GM19351 (cell line): ENCODE measurements at regions not wholly inside any gene's neighbourhood (a gene's known extent, or its start where the extent isn't known, plus 50 kb on each side); places are given as distances from the start of the nearest gene placed in this dataset.

Experiments used
- ATAC-seq: cut with Tn5 transposase; IDR thresholded peaks from one replicate; pipeline ENCODE4 v1.9.1; 2021; ENCODE audit warnings: mild to moderate bottlenecking, moderate library complexity; ENCODE audit not compliant: unreplicated experiment

DNA sequence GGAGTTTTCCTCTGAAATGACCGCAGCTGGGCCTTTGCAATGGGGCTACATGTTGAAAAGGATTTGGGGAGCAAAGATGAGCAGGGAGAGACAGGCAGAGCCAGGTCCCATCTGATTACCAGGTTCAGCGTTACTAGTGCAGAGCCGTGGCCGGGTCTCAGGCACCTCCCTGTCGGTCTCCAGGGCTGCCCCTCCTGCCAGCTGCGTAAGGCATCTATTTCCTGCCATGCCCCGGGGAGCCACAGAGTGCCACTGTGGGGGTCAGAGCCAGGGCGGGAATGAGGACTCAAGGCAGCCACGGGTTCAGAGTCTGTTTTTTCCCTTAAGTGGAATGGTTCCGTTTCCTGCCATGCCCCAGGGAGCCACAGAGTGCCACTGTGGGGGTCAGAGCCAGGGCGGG is 382.6 kb upstream of the SHH start:
- ATAC-seq = no peak

DNA sequence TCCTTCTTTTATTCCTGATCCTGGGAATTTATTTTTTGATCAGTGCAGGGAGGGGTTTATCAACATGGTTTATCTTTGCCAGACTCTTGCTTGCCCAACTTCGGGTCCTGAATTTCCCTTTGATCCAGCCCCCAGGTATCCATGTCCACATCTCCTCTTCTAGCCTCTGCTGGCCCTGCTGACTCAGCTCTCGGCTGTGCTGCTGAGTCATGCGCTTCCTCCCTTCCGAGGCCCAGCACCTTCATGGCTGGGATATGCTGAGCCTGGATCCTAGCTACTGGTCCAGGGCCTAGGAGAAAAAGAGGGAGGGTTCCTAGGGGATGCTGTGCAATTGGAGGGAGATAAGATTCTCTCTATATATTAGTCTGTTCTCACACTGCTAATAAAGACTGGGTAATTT is 380.7 kb upstream of the SHH start:
- no peak for ATAC-seq

DNA sequence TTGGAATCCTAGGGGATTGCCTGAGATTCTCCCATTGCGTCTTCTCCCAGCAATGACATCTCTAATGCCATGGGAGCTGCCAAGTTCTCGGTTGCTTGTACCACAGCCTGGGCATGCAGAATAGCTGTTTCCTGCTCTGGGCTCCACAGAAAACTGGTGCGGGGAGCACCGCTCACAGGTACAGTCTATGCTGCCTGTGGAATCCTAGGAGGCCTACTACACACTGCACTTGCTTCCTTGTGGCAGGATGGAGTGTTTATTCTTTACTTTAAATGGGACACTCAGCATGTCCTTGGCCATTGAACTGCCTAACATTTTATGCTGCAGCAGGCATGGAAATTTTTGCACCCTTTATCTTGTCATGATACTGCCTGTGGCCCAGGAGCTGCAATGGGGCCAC is 378.8 kb upstream of the SHH start:
- no peak for ATAC-seq

DNA sequence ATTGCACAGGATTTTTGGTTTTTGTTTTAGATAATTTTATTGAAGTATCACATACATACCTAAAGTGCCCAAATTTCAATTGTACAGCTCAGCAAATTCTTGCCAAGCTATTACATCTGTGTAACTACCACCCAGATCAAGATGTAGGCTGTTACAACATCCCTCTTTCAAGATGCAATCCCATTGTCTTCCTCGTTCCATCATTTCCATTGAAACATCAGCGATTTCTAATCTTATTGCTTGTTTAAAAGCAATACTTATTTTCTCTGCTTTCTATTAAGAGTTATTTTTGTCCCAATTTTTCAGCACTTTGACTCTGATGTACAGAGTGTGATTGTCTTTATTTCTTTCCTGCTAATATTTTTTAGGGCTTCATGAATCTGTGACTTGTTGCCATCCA is 372.8 kb upstream of the SHH start:
- no peak for ATAC-seq

DNA sequence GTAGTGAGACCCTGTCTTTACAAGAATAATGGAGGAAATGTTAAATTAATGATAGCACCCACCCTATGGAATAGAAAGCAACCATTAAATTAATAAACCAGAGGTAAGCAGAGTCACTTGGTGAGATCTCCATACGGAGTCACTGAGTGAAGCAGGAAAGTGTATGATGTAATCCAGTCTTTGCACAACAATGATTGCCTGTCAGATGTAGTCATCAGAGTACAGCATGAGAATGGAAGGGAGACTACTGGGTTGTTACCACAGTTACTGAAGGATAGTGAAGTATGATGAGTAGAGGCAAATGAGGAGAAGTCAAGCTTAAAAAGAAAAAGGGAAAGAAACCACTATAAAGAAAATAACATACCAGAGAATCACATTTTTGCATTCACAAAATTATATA is 371.9 kb upstream of the SHH start:
- no peak for ATAC-seq

DNA sequence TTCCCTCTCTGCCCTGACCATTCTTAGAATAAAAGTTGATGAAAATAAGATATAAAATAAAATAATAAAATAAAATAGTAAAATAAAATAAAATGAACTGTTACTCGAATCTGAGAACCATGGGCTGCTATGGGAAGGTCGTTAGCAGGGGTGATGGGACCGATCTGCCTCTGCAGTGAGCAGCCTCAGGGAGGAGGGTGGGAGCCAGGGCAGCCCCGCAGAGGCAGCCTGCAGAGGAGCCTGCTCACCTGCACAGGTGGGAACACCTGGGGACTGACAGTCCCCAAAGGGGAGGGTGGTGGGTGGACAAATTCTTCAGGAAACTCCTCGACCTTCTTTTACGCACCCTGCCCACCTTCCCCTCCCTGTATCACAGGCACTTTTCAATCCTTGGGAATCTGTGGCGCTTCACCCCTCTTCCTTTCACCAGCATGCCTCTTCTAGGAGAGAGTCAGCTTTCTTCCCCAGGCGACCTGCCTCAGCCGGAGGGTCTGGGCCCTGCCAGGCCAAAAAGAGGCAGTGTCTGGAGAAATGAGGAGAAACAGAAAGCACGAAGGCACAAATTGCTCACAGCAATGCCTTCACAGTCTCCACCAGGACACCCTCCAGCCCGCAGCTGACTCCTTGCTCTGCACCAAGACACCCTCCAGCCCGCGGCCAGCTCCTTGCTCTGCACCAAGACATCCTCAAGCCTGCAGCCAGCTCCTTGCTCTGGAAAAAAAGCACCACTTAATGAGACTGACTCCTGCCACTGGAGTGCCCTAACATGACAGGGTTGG is 368.4 kb upstream of the SHH start:
- no peak for ATAC-seq

DNA sequence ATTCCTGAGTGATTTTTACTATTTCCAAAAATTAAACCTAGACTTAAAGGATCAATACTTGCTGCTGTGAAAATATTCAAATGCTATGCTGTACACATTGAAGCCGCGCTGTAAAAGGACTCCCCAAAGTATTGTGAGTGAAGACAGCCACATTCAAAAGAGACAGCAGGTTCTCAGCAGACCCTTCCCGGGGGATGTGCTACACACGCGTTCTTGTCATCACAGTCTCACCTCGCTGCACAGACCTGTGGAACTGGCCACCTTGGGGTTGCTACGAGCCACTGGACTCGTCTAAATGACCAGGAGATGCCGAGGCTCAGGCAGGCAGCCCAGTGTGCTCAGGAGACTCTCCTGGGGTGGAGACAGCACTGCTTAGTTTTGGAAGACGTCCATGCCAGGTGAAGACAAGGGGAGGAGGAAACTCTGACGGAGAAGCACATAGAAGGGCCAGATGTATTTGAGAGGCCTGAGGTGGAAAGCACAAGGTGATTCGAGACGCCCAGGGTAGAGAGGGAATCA is 367.7 kb upstream of the SHH start:
- no peak for ATAC-seq

DNA sequence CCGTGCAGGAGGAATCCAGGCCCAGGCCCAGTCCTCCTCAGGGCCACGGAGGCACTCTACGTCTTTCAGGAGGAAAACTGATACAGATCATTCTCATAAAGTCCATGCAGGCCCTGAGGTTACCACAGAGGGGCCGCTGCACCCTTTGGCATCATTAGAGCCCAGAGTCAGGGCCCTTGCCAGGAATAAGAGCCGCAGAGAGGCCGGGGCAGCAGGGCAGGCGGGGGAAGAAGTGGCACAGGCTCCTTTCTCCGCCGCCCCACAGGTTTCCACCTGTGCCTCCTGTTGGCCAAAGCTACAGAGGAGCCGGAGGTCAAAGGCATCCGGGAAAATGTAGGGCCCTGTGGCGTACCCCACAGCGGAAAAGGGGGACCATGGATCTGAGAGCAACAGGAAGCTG is 366.6 kb upstream of the SHH start:
- no peak for ATAC-seq

DNA sequence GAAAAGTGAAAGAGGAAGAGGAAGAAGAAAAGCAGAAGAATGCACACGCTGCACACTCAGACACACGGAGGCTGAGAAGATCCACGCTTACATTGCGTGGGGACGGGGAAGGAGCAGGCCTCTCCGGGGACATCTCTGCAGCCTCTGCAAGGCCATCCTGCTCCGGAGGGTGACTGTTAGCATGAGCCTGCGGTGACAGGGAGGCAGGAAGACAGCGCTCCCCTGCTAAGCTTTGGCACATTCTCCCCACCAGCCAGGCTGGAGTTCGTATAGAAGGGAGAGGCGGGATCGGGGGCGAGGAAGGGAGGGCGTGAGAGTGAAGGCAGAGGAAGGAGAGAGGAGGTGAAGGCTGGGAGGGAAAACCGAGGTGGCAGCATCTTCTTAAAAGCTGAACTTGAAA is 366.0 kb upstream of the SHH start:
- ATAC-seq = no peak

DNA sequence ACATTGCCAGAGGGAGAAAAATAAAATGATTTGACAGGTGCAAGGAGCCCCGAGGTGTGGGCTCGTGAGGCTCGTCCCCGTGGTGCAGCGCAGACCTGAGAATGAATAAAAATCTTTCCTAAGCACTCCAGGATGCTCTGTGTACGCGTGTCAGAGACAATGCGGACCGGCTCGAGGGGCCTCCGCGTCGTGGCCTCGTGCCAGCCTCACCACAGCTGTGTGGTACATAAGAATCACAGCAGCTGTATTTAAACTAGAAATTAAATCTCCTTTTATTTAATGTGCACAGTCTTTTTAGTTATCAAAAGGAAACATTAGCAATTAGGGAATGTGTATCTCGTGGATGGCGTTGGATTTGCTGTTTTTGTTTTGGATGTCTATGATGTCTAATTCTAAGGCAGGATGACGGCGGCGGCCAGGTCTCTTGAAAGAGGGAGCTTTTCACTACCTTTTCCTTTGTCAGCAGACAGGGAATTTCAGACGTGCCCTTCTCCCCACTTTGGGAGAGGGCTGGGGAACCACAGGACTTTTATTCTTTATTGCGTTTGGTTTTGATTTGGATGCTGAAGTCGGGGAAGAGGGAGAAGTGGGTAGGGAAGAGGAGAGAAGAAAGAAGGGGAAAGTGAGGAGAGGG is 365.3 kb upstream of the SHH start:
- no peak for ATAC-seq

DNA sequence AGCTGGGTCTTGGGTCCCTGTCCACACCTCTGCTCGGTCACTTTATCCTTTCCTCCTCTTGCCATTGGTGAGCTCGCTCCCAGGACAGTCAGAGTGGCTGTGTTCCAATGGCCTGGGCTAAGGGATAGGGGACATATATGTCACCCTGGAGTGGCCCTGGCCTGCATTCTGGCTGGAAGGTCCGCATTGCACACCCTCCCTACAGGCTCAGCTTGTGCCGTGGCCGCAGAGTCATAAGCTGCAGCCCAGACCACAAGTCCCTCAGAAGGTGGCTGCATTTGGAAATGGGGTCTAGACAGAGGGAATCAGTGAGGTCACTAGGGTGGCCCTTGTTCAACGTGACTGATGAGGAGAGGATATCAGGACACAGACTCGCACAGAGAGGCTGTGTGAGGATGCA is 363.8 kb upstream of the SHH start:
- no peak for ATAC-seq

DNA sequence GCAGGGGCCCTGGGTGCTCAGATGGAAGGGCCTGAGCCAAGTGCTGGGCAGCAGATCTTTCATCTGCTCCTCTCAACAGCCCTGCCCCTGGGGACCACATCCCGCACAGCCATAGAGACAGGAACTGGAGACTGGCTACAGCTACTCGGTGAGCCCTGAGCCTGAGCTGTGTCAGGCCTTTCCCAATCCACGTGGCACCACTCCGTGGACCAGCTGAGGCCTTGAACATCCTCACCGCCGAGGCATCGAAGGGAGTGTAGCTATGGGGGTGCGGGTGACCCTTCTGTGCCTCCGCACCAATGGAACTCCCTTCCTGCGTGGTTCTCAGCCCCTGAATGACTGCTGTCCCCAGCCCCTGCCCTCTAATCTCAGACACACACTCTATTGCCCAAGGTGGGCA is 362.7 kb upstream of the SHH start:
- ATAC-seq = no peak

DNA sequence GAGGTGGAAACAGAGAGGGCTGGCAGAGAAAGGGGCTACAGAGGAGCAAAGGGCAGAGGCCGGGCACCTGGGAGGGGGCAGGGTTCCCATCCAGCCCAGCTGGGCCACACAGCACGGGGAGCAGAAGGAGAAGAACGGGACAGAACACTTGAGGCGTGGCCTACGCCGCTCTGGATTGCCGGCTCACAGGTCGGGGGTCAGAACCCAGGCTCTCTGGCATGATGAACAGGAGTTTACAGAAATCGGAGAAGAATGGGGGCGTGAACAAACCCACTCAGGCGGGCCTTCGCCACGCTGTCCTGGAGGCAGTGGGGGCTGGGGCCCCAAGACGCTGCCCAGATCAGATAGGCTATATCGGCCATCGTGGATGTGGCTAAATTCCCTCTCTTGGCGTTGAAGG is 362.2 kb upstream of the SHH start:
- ATAC-seq = no peak

DNA sequence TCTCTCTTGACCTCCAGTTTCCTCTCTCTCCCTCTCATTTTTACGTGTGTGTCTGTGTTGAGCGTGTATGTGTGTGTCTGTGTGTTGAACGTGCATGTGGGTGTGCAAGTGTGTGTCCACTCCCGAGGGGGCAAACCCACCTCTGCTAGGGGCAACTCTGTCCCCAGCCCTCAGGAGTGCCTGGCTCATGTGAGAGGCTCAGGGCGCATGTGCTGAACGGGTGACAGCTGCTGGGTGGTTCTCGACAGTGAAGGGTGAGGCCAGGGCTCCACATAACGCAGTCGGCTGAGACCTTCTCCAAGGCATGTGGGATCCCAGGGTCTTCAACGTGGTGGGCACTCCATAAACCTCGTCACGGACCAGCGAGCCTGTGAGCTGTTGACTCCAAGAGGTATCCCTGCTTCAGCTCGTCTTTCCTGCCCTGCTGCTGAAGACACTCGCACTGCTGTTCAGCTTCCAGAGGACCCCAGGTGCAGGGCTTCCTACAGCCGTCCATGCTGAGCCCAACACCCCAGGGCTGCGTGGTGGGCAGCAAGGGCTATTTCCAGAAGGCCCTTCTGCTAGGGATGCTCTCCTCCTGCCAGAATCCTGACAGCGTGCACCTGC is 361.6 kb upstream of the SHH start:
- ATAC-seq = no peak

DNA sequence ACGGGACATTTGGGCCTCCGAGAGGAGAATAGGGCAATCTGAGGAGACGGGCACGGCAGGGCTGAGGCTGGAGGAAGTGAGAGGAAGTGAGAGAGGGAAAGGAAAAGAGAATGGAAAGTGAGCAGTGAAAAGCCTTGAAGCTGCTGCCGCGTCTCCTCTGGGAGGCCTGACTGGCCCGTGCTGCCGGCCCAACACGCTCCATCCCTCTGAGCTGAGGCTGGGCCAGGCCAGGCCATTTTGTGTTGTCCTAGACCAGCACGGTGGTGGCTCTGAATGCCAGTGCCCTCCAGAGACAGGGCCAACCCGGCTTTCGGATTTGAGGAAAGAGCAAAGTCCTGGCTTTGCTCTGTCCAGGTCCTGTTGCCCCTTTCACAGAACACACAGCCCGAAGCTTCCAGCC is 361.1 kb upstream of the SHH start:
- ATAC-seq = no peak

DNA sequence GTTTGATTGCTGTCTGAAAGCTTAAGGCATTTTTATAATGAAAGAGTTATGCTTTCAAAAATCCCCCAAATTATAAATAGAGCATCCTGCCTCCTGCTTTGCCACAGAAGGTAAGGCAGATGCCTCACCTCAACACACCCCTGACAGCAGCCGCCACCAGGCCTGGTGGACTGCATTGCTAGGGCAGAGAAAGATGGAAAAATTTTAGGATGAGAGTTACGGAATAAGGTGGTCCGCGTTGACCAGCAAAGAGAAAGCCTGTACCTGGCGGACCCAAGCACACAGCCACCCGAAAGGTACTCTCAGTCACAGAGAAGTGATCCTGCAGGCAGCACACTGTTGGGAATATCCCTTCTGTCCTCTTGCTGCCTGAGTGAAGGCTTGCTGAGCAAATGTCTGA is 360.4 kb upstream of the SHH start:
- no peak for ATAC-seq

DNA sequence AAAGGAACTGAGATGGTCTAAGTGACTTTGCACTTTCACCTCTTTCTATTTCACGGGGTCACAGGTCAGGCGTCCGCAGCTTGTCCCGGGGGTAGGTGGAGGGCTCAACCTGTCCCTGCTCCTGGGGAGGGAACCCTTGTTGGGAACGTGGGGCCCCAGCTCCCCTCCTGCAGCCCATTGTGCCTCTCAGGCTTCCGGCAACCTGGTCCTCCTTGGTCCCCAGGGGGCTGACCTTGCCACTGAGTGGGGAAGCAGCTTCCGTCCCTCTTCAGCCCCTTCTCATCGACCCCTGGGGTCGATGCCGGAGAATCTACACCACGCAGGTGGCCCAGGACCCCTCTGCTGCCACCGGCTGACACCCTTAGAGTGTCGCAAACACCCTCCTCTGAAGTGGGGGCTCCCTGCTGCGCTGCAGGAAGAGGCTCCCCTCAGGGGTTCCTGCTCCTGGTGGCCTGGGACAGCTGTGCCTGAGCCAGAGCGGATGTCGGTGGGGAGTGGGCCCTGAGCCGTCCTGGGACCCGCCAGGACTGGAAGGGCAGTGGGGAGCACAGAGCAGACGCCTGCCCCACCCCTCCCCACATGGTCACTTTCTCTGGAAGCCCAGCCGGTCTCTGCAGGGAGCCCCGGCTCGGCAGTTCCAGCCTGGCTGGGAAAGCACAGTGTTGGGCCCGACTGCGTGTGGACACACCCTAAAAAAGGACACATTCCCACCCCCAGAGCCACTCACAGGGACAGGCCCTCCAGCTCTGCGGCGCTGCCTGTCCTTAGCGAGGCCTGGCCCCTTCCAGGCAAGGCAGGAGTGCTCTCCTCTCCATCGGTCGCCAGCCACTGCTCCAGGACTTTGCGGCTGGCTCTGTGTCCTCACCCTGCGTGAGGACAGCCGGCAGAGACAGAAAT is 357.5 kb upstream of the SHH start:
- ATAC-seq = no peak

DNA sequence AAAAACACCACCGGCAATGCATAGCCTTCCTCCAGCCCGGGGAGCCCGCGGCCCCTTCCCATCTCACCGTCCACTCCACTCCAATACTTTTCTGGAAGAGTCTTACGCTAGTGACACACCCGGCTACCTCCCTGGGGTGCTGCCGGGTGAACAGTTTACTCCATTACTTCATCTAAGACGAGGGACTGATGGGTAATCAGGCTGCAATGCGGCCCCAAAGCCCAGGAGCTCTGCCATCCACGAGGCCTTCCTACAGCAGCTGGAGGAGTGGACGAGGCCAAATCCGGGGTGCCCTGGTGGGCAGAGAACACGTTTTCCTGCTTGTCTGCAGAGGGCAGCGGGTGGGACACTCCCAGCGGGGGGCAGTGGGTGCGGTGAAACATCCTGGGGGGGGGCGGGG is 356.2 kb upstream of the SHH start:
- ATAC-seq = no peak

DNA sequence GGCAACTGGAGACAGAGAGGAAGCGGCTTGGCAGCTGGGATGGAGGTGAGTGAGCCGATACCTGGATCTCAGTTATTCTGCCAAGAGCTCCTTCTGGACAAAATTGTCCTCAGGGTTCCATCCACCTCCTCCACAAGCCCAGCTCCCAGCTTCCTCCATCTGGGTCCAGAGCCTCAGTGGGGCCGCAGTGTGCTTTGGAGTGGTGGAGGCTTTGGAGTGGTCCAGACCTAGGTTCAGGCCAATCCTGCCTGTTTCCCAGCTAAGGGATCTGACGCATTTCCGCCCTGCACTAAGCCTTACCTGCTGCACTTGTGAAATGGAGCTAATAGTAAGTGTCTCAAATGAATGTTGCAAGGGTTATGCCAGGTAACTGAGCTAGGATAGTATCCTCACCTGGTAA is 355.7 kb upstream of the SHH start:
- no peak for ATAC-seq

DNA sequence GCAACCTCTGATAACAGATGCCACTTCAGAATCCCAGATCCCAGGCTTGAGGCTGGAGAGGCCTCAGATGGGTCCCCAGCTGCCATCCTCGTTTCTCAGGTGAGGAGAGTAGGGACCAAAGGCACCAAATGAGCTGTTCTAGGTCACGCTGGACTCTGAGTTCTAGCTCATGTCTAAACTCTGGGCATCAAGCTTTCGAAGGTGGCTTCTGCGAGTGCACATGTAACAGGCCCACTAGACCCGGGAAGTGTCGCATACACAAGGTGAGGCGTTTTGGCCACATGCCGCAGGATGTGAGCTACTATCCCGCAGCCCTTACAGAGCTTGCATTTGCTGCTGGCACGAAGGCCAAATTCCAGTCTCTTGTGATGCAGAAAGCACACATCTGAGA is 355.1 kb upstream of the SHH start:
- no peak for ATAC-seq

DNA sequence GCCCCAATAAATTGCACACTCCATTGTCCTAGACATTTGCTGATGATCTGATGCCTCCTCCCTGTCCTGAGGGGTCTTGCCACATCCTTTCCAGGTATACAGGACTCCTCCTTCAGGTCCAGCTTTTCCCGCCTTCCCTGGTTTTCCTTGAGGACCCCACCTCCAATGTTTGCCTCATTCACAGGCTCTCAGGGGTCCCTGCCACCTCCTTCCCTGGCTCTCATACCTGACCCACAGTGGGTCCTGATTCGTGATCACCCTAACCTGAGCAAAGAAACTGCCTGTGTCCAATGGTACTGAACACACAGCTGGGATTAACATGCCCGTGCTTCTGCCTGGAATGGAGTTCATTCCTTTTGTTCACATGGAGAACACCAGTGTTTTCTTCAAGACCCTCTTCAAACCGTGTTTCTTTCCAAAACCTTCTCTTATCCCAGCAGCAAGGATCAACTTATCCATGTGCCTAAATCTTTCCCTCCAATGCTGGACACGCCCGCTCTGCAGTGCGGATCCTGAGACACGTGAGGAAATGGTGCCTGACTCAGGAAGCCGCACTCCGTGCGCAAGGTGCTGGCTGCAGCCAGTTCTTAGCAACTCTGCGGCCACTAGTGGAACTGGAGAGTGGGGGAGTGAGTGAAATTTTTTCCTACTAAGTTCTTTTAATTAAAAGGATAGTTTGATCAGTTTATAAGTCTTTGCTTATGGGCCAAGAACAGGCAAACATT is 354.6 kb upstream of the SHH start:
- no peak for ATAC-seq
